ENCODE measurements at regions not wholly inside any gene's neighbourhood (a gene's known extent, or its start where the extent isn't known, plus 50 kb on each side); places are given as distances from the start of the nearest gene placed in this dataset.

- ATAC-seq, result no peak
- no peak overlapping the region for H3K4me3 ChIP-seq
- no peaks in the 10 kb centered on the region for H3K9me3 ChIP-seq
- intact Hi-C loops (cut with DNase I, micrococcal nuclease), result no loop called here
- no peaks in the 10 kb centered on the region for H3K4me1 ChIP-seq (ENCODE audit: low read depth)
- no peak for DNase-seq
- no peak for TF ChIP-seq CTCF (IDR thresholded peaks at IDR 0.05)
- H3K36me3 ChIP-seq (ENCODE audit: low read depth), result no peaks in the 10 kb centered on the region
Observed at GRCh38 chr7:24406789-24407299, 122.9 kb downstream of the NPY start.

GRCh38 chr7:24407965-24408364, 124.0 kb downstream of the NPY start:
- TF ChIP-seq CTCF (IDR thresholded peaks at IDR 0.05), result no peak
- intact Hi-C loops (cut with DNase I, micrococcal nuclease), result no loop called here
- no peaks in the 10 kb centered on the region for H3K9me3 ChIP-seq
- DNase-seq (no peak), ATAC-seq (no peak)
- H3K4me1 ChIP-seq (ENCODE audit: low read depth), result no peaks in the 10 kb centered on the region
- H3K36me3 ChIP-seq (ENCODE audit: low read depth), result no peaks in the 10 kb centered on the region
- no peak overlapping the region for H3K4me3 ChIP-seq

- DNase-seq, result no peak
- ATAC-seq, result no peak
Observed at GRCh38 chr7:24408798-24409430, 124.9 kb downstream of the NPY start.

GRCh38 chr7:24409431-24410024, 125.5 kb downstream of the NPY start:
- no peak for TF ChIP-seq CTCF (IDR thresholded peaks at IDR 0.05)
- Histone ChIP-seq H3K9me3 (no peaks in the 10 kb centered on the region), H3K4me1 (ENCODE audit: low read depth) (no peaks in the 10 kb centered on the region), H3K4me3 (no peak overlapping the region), H3K36me3 (ENCODE audit: low read depth) (no peaks in the 10 kb centered on the region)
- intact Hi-C loops (cut with DNase I, micrococcal nuclease), result no loop called here
- ATAC-seq (no peak), DNase-seq (no peak)

More at GRCh38 chr7:24408798-24409430, 124.9 kb downstream of the NPY start:
- intact Hi-C loops (cut with DNase I, micrococcal nuclease), result no loop called here
- TF ChIP-seq CTCF (IDR thresholded peaks at IDR 0.05), result no peak
- Histone ChIP-seq H3K9me3 (no peaks in the 10 kb centered on the region), H3K4me3 (no peak overlapping the region), H3K4me1 (ENCODE audit: low read depth) (no peaks in the 10 kb centered on the region), H3K36me3 (ENCODE audit: low read depth) (no peaks in the 10 kb centered on the region)

- H3K4me3 ChIP-seq, result no peak overlapping the region
- H3K36me3 ChIP-seq (ENCODE audit: low read depth), result no peaks in the 10 kb centered on the region
- no peaks in the 10 kb centered on the region for H3K9me3 ChIP-seq
- TF ChIP-seq CTCF (IDR thresholded peaks at IDR 0.05), result no peak
- DNase-seq, result no peak
- ATAC-seq, result no peak
- intact Hi-C loops (cut with DNase I, micrococcal nuclease), result no loop called here
- H3K4me1 ChIP-seq (ENCODE audit: low read depth), result no peaks in the 10 kb centered on the region
Observed at GRCh38 chr7:24411226-24411625, 127.2 kb downstream of the NPY start.
